WTC11 (cell line): ENCODE measurements at regions not wholly inside any gene's neighbourhood (a gene's known extent, or its start where the extent isn't known, plus 50 kb on each side); places are given as distances from the start of the nearest gene placed in this dataset.

Source experiments
- ATAC-seq: fragments of 200-7000 bp; cut with Tn5 transposase; 2 replicates; pipeline ENCODE4 v1.10.0; 2021; ENCODE audit warnings: mild to moderate bottlenecking, moderate library complexity
- CTCF ChIA-PET: fragments of 300-600 bp; sonication (Branson Sonifier 250); formaldehyde crosslinking; loops from one replicate; lab custom pipeline; 2021; ENCODE audit warnings: antibody characterized with exemption; lab: Charles Lee
- POLR2A ChIA-PET: fragments of 350-600 bp; sonication (Branson Sonifier 250); formaldehyde crosslinking; loops from one replicate; lab custom pipeline; 2021; ENCODE audit warnings: antibody characterized with exemption; lab: Charles Lee
- DNase-seq: peaks from one replicate; pipeline ENCODE4 v3.0.0; 2021; ENCODE audit warnings: low spot score
- H3K27ac Mint-ChIP-seq: 2 replicates; pipeline ENCODE4 v1.8.0; 2021; ENCODE audit warnings: mixed read lengths
- H3K27me3 Mint-ChIP-seq: 2 replicates; pipeline ENCODE4 v1.8.0; 2021; ENCODE audit warnings: low read depth, mild to moderate bottlenecking, moderate library complexity, mixed read lengths
- H3K36me3 Mint-ChIP-seq: 2 replicates; pipeline ENCODE4 v1.8.0; 2021; ENCODE audit warnings: mixed read lengths
- H3K4me1 Mint-ChIP-seq: 2 replicates; pipeline ENCODE4 v1.8.0; 2022; ENCODE audit warnings: mixed read lengths
- H3K4me3 Mint-ChIP-seq: 2 replicates; pipeline ENCODE4 v1.8.0; 2021; ENCODE audit warnings: mild to moderate bottlenecking, moderate library complexity, mixed read lengths
- H3K9me3 Mint-ChIP-seq: 2 replicates; pipeline ENCODE4 v1.8.0; 2021; ENCODE audit warnings: mixed read lengths
- ATF1 ChIP-seq: sonication (generic); formaldehyde crosslinking; IDR thresholded peaks from 2 replicates; pipeline ENCODE4 v1.8.1; 2023; ENCODE audit warnings: mild to moderate bottlenecking, moderate library complexity, missing genetic modification reagents
- ELF4 ChIP-seq: sonication (generic); formaldehyde crosslinking; IDR thresholded peaks from 2 replicates; pipeline ENCODE4 v1.8.1; 2022; ENCODE audit warnings: low read depth, mild to moderate bottlenecking, moderate library complexity, missing genetic modification reagents
- FOXJ3 ChIP-seq: sonication (generic); formaldehyde crosslinking; IDR thresholded peaks from 2 replicates; pipeline ENCODE4 v1.9.0; 2021; ENCODE audit warnings: missing genetic modification reagents, mild to moderate bottlenecking, borderline replicate concordance
- FOXK1 ChIP-seq: sonication (generic); formaldehyde crosslinking; IDR thresholded peaks from 2 replicates; pipeline ENCODE4 v1.8.0; 2022; ENCODE audit warnings: mild to moderate bottlenecking, moderate library complexity, missing genetic modification reagents
- FOXP1 ChIP-seq: sonication (generic); formaldehyde crosslinking; IDR thresholded peaks from 2 replicates; pipeline ENCODE4 v1.8.0; 2022; ENCODE audit warnings: missing genetic modification reagents, mild to moderate bottlenecking, moderate library complexity, borderline replicate concordance
- JAZF1 ChIP-seq: fragments of 250-450 bp; sonication (Bioruptor Pico); IDR thresholded peaks from 2 replicates; pipeline ENCODE4 v1.9.0; 2021; ENCODE audit warnings: moderate library complexity, mild to moderate bottlenecking, inconsistent platforms
- JUN ChIP-seq: sonication (generic); formaldehyde crosslinking; IDR thresholded peaks from 2 replicates; pipeline ENCODE4 v1.8.0; 2023; ENCODE audit warnings: mild to moderate bottlenecking, missing genetic modification reagents
- KAT7 ChIP-seq: sonication (generic); formaldehyde crosslinking; IDR thresholded peaks from 2 replicates; pipeline ENCODE4 v1.8.1; 2023; ENCODE audit warnings: missing genetic modification reagents, mild to moderate bottlenecking, borderline replicate concordance
- MXD4 ChIP-seq: fragments of 250-450 bp; sonication (Bioruptor Pico); IDR thresholded peaks from 2 replicates; pipeline ENCODE4 v1.8.0; 2021; ENCODE audit warnings: mild to moderate bottlenecking, moderate library complexity, borderline replicate concordance
- NFATC4 ChIP-seq: fragments of 250-450 bp; sonication (Bioruptor Pico); IDR thresholded peaks from 2 replicates; pipeline ENCODE4 v1.9.0; 2021; ENCODE audit warnings: mild to moderate bottlenecking
- NR3C1 ChIP-seq: sonication (generic); formaldehyde crosslinking; conservative IDR thresholded peaks from 2 replicates; pipeline ENCODE4 v1.8.1; 2023; ENCODE audit warnings: low read depth, mild to moderate bottlenecking, missing genetic modification reagents
- RORB ChIP-seq: fragments of 250-450 bp; sonication (Bioruptor Pico); IDR thresholded peaks from 2 replicates; pipeline ENCODE4 v1.9.0; 2021; ENCODE audit warnings: mild to moderate bottlenecking
- TF ChIP-seq, protein P1 (sequence below): sonication (generic); formaldehyde crosslinking; IDR thresholded peaks from 2 replicates; pipeline ENCODE4 v1.8.1; 2022; ENCODE audit warnings: mild to moderate bottlenecking, moderate library complexity, missing genetic modification reagents
- TF ChIP-seq, protein P2 (sequence below): sonication (generic); formaldehyde crosslinking; IDR thresholded peaks from 2 replicates; pipeline ENCODE4 v1.8.1; 2022; ENCODE audit warnings: low read depth, missing genetic modification reagents, borderline replicate concordance
- TF ChIP-seq, protein P3 (sequence below): sonication (generic); formaldehyde crosslinking; IDR thresholded peaks from 2 replicates; pipeline ENCODE4 v1.8.0; 2023; ENCODE audit warnings: missing genetic modification reagents
- TF ChIP-seq, protein P4 (sequence below): sonication (generic); formaldehyde crosslinking; IDR thresholded peaks from 2 replicates; pipeline ENCODE4 v1.8.1; 2023; ENCODE audit warnings: mild to moderate bottlenecking, missing genetic modification reagents, moderate library complexity
- TF ChIP-seq, protein P5 (sequence below): sonication (generic); formaldehyde crosslinking; IDR thresholded peaks from 2 replicates; pipeline ENCODE4 v1.8.1; 2023; ENCODE audit warnings: mild to moderate bottlenecking, missing genetic modification reagents, borderline replicate concordance

DNA sequence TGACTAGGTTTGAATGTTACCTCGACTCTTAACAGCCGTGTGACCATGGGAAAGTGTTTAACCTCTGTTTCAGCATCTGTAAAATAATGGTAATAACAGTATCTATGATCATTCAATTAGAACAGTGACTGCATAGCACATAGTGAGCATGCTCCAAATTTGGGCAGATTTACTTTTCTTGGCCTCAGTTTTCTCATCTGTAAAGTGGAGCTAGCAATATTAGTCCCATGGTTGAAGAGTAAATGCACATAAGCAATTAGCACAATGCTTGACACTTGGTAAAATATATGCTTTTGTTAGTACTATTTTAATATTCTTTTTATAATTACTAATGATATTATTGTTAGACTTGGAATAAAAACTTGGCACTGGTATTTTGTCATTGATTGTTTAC lies 66.4 kb upstream of the TANC1 start:
- POLR2A ChIA-PET, result no interaction called here

DNA sequence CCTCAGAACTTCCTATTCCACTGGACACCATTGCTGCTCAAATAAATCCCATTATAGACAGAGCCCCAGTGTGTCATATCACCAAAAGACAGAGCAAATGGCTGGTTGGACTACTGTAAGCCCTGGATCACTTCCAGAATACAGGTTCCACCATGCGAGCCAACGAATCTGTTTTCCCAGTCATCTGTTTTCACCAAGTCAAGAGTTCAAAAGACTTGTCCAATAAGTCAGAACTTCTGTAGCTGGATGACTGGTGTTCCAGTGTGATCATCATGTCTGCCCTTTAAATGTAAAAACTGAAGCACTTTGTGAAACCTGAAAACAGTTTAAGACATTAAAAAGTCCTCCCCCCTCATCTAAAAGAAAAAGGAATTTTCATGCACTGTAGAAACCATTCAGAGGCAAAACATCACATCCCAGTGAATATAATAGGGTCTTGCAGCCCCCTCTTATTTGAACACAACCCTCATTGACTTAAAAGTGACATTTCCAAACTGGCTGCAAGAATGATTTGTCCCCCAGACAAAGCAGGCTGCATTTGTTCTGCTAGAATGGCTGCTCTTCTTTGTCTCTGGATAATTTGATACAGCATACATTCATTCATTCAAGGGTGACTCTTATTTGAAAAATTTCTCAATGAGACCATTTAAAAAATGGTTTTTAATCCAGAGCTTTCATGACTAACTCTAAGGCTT lies 64.6 kb upstream of the TANC1 start:
- H3K4me1 Mint-ChIP-seq, result peaks cover 20% of the 10 kb centered on the region
- POLR2A ChIA-PET, result no interaction called here
- H3K36me3 Mint-ChIP-seq, result no peaks in the 10 kb centered on the region
- no peak overlapping the region for H3K4me3 Mint-ChIP-seq
- H3K27me3 Mint-ChIP-seq, result no peaks in the 10 kb centered on the region
- no peaks in the 10 kb centered on the region for H3K9me3 Mint-ChIP-seq
- no peak for ATAC-seq
- no peak for TF ChIP-seq JUN (CRISPR knock-in tag)
- TF ChIP-seq, protein P1, sequence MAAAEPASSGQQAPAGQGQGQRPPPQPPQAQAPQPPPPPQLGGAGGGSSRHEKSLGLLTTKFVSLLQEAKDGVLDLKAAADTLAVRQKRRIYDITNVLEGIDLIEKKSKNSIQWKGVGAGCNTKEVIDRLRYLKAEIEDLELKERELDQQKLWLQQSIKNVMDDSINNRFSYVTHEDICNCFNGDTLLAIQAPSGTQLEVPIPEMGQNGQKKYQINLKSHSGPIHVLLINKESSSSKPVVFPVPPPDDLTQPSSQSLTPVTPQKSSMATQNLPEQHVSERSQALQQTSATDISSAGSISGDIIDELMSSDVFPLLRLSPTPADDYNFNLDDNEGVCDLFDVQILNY, result no peak
- no peak for TF ChIP-seq FOXK1 (CRISPR knock-in tag)
- no peak for TF ChIP-seq ELF4 (CRISPR knock-in tag)
- TF ChIP-seq JAZF1 (CRISPR knock-in tag), result no peak
- no peak for TF ChIP-seq FOXJ3 (CRISPR knock-in tag)
- TF ChIP-seq, protein P2, sequence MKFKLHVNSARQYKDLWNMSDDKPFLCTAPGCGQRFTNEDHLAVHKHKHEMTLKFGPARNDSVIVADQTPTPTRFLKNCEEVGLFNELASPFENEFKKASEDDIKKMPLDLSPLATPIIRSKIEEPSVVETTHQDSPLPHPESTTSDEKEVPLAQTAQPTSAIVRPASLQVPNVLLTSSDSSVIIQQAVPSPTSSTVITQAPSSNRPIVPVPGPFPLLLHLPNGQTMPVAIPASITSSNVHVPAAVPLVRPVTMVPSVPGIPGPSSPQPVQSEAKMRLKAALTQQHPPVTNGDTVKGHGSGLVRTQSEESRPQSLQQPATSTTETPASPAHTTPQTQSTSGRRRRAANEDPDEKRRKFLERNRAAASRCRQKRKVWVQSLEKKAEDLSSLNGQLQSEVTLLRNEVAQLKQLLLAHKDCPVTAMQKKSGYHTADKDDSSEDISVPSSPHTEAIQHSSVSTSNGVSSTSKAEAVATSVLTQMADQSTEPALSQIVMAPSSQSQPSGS (CRISPR knock-in tag), result no peak
- no peak for TF ChIP-seq RORB (CRISPR knock-in tag)
- H3K27ac Mint-ChIP-seq, result no peak overlapping the region
- no peak for DNase-seq
- CTCF ChIA-PET, result interaction anchor here (2.8 kb wide), 1 partner anchor 215 kb away, joined by 15 read pairs; no protein-coding TSS in a partner anchor

More for the DNA sequence above, 66.4 kb upstream of the TANC1 start:
- no peak for ATAC-seq
- no peak for TF ChIP-seq NR3C1 (CRISPR knock-in tag)
- TF ChIP-seq, all 79 proteins: peak for 0
- no peak for DNase-seq
- H3K27ac Mint-ChIP-seq, result no peak overlapping the region
- peaks cover 20% of the 10 kb centered on the region for H3K4me1 Mint-ChIP-seq
- no peaks in the 10 kb centered on the region for H3K27me3 Mint-ChIP-seq
- CTCF ChIA-PET, result interaction anchor here (0.6 to 2.8 kb wide), 4 partner anchors 10 to 217 kb away, joined by 3 to 15 read pairs (median 4); no protein-coding TSS in a partner anchor
- H3K4me3 Mint-ChIP-seq, result no peak overlapping the region
- H3K9me3 Mint-ChIP-seq, result peaks cover 4% of the 10 kb centered on the region; the same call in 1 of the 2 replicates
- no peaks in the 10 kb centered on the region for H3K36me3 Mint-ChIP-seq

DNA sequence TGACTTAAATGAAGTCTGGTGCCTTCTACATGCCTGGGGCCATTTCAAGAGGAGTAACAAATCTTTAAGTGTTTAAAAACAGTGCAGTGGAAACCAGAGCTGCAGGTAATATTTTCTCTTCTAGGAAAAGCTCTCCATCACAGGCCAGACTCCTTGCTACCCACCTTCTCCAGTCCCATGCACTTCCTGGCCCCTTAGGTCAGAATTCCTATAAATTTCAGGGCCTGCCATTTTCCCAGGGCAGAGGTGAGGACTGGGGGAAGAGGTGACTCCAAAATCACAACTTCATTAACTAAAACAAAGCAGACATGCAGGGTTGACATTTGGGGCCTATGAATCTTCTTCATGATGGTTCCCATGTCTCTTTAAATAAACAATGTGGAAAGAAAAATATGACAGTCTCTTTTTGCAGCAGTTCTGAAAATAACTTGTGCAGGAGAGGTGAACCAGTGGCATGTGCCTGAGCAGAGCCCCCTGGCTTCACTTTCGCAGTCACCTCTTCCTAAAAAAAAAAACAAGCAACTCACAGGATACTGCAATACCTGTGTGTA lies 63.7 kb upstream of the TANC1 start:
- ATAC-seq (no peak), DNase-seq (no peak)
- peaks cover 20% of the 10 kb centered on the region for H3K4me1 Mint-ChIP-seq
- no peak overlapping the region for H3K27ac Mint-ChIP-seq
- no peaks in the 10 kb centered on the region for H3K9me3 Mint-ChIP-seq
- POLR2A ChIA-PET, result no interaction called here
- no peaks in the 10 kb centered on the region for H3K36me3 Mint-ChIP-seq
- CTCF ChIA-PET, result no interaction called here
- H3K4me3 Mint-ChIP-seq, result no peak overlapping the region
- no peaks in the 10 kb centered on the region for H3K27me3 Mint-ChIP-seq
- TF ChIP-seq, protein P3, sequence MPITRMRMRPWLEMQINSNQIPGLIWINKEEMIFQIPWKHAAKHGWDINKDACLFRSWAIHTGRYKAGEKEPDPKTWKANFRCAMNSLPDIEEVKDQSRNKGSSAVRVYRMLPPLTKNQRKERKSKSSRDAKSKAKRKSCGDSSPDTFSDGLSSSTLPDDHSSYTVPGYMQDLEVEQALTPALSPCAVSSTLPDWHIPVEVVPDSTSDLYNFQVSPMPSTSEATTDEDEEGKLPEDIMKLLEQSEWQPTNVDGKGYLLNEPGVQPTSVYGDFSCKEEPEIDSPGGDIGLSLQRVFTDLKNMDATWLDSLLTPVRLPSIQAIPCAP (CRISPR knock-in tag), result no peak
- TF ChIP-seq FOXP1 (CRISPR knock-in tag), result no peak
- no peak for TF ChIP-seq NFATC4 (CRISPR knock-in tag)
- TF ChIP-seq KAT7 (CRISPR knock-in tag), result no peak
- TF ChIP-seq, protein P4, sequence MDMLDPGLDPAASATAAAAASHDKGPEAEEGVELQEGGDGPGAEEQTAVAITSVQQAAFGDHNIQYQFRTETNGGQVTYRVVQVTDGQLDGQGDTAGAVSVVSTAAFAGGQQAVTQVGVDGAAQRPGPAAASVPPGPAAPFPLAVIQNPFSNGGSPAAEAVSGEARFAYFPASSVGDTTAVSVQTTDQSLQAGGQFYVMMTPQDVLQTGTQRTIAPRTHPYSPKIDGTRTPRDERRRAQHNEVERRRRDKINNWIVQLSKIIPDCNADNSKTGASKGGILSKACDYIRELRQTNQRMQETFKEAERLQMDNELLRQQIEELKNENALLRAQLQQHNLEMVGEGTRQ, result no peak
- TF ChIP-seq, protein P5, sequence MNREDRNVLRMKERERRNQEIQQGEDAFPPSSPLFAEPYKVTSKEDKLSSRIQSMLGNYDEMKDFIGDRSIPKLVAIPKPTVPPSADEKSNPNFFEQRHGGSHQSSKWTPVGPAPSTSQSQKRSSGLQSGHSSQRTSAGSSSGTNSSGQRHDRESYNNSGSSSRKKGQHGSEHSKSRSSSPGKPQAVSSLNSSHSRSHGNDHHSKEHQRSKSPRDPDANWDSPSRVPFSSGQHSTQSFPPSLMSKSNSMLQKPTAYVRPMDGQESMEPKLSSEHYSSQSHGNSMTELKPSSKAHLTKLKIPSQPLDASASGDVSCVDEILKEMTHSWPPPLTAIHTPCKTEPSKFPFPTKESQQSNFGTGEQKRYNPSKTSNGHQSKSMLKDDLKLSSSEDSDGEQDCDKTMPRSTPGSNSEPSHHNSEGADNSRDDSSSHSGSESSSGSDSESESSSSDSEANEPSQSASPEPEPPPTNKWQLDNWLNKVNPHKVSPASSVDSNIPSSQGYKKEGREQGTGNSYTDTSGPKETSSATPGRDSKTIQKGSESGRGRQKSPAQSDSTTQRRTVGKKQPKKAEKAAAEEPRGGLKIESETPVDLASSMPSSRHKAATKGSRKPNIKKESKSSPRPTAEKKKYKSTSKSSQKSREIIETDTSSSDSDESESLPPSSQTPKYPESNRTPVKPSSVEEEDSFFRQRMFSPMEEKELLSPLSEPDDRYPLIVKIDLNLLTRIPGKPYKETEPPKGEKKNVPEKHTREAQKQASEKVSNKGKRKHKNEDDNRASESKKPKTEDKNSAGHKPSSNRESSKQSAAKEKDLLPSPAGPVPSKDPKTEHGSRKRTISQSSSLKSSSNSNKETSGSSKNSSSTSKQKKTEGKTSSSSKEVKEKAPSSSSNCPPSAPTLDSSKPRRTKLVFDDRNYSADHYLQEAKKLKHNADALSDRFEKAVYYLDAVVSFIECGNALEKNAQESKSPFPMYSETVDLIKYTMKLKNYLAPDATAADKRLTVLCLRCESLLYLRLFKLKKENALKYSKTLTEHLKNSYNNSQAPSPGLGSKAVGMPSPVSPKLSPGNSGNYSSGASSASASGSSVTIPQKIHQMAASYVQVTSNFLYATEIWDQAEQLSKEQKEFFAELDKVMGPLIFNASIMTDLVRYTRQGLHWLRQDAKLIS (CRISPR knock-in tag), result no peak
- no peak for TF ChIP-seq ATF1
- no peak for TF ChIP-seq MXD4 (CRISPR knock-in tag)
